ENCODE measurements at regions not wholly inside any gene's neighbourhood (a gene's known extent, or its start where the extent isn't known, plus 50 kb on each side); places are given as distances from the start of the nearest gene placed in this dataset.

- TF ChIP-seq ATF2 (IDR thresholded peaks at IDR 0.05; ENCODE audit: low read length) (no peak), TEAD4 (IDR thresholded peaks at IDR 0.05; ENCODE audit: low read depth, low read length) (no peak), POLR2AphosphoS5 (IDR thresholded peaks at IDR 0.05; ENCODE audit: low read depth, low read length) (no peak), KDM4A (IDR thresholded peaks at IDR 0.05; ENCODE audit: low read depth, low read length, severe bottlenecking) (no peak), ZNF274 (IDR thresholded peaks at IDR 0.05; ENCODE audit: borderline replicate concordance, extremely low read depth, low read length) (no peak), RAD21 (IDR thresholded peaks at IDR 0.05 in 1 of 2, conservative IDR thresholded peaks at IDR 0.05 in 1 of 2; ENCODE audit: low read depth in 2 of 2, low read length in 2 of 2) (peak; percentile 79 to 83), E2F6 (IDR thresholded peaks at IDR 0.05) (no peak), ASH2L (IDR thresholded peaks at IDR 0.05; ENCODE audit: low read length) (no peak), CBX5 (IDR thresholded peaks at IDR 0.05; ENCODE audit: low read depth, low read length) (no peak), GABPA (IDR thresholded peaks at IDR 0.05; ENCODE audit: borderline replicate concordance, insufficient read depth, low read length) (no peak), YY1 (IDR thresholded peaks at IDR 0.05; ENCODE audit: low read depth, low read length) (no peak), GTF2F1 (IDR thresholded peaks at IDR 0.05; ENCODE audit: borderline replicate concordance, low read depth, low read length) (no peak), CHD2 (IDR thresholded peaks at IDR 0.05; ENCODE audit: low read length) (no peak), SIN3A (conservative IDR thresholded peaks at IDR 0.05 in 1 of 2, IDR thresholded peaks at IDR 0.05 in 1 of 2; ENCODE audit: low read depth in 1 of 2, low read length in 2 of 2) (no peak), SP1 (IDR thresholded peaks at IDR 0.05; ENCODE audit: low read depth, low read length) (no peak)
Measured at GRCh38 chr1:172742599-172743500, 83.9 kb downstream of the FASLG start (continued).

Data from H1 (cell line).